Smooth muscle cell (in vitro differentiated cells): ENCODE measurements at regions not wholly inside any gene's neighbourhood (a gene's known extent, or its start where the extent isn't known, plus 50 kb on each side); places are given as distances from the start of the nearest gene placed in this dataset.

Source experiments
- DNase-seq: peaks from one replicate; lab custom pipeline; 2025; ENCODE audit not compliant: unreplicated experiment; lab: John Stamatoyannopoulos, UW
- H2AFZ ChIP-seq: fragments of 200-600 bp; sonication (generic); 2 replicates; pipeline ENCODE4 v1.6.0; 2016; ENCODE audit warnings: antibody characterized with exemption, low read depth, mild to moderate bottlenecking
- H3F3A ChIP-seq: fragments of 200-600 bp; sonication (generic); 2 replicates; pipeline ENCODE4 v1.6.0; 2017; ENCODE audit warnings: antibody characterized with exemption, low read depth
- H3K27ac ChIP-seq: fragments of 200-600 bp; sonication (generic); 2 replicates; pipeline ENCODE4 v1.5.1; 2016; ENCODE audit warnings: low read depth, mild to moderate bottlenecking
- H3K27me3 ChIP-seq: fragments of 200-600 bp; sonication (generic); 2 replicates; pipeline ENCODE4 v1.6.1; 2016; ENCODE audit warnings: low read depth, mild to moderate bottlenecking
- H3K36me3 ChIP-seq: fragments of 200-600 bp; sonication (generic); 2 replicates; pipeline ENCODE4 v1.5.1; 2016; ENCODE audit warnings: low read depth
- H3K4me1 ChIP-seq: fragments of 200-600 bp; sonication (generic); 2 replicates; pipeline ENCODE4 v1.5.1; 2016; ENCODE audit warnings: low read depth
- H3K4me2 ChIP-seq: fragments of 200-600 bp; sonication (generic); 2 replicates; pipeline ENCODE4 v1.6.0; 2016; ENCODE audit warnings: mild to moderate bottlenecking
- H3K4me3 ChIP-seq: fragments of 200-600 bp; sonication (generic); 2 replicates; pipeline ENCODE4 v1.5.1; 2016; ENCODE audit warnings: mild to moderate bottlenecking
- H3K79me2 ChIP-seq: fragments of 200-600 bp; sonication (generic); 2 replicates; pipeline ENCODE4 v1.6.0; 2016; ENCODE audit warnings: low read depth, mild to moderate bottlenecking
- H3K9ac ChIP-seq: fragments of 200-600 bp; sonication (generic); 2 replicates; pipeline ENCODE4 v1.6.0; 2016; ENCODE audit warnings: low read depth
- H3K9me3 ChIP-seq: fragments of 200-600 bp; sonication (generic); replicated peaks from 2 replicates; pipeline ENCODE4 v1.5.1; 2016; ENCODE audit warnings: low read depth
- H4K20me1 ChIP-seq: fragments of 200-600 bp; sonication (generic); 2 replicates; pipeline ENCODE4 v1.6.0; 2016; ENCODE audit warnings: low read depth
- CTCF ChIP-seq: fragments of 200-600 bp; sonication (generic); IDR thresholded peaks from 2 replicates; pipeline ENCODE4 v1.5.1; 2017; ENCODE audit warnings: borderline replicate concordance, mild to moderate bottlenecking, antibody characterized with exemption; ENCODE audit not compliant: insufficient read depth, poor library complexity, severe bottlenecking
- WGBS: methylation state at CpG from one replicate; pipeline ENCODE4 v1.1.7; 2016; ENCODE audit warnings: low lambda C conversion rate; 5-methylcytosine and 5-hydroxymethylcytosine counted together

GRCh38 chr2:144925886-144926285 lies 406.0 kb upstream of the ZEB2 start:
- WGBS: 43% methylated on average over 4 of the region's 4 CpGs
- TF ChIP-seq CTCF: no peak
- peaks cover 8% of the 10 kb centered on the region for H3F3A ChIP-seq
- H3K27ac ChIP-seq: no peak overlapping the region
- H3K9me3 ChIP-seq: peaks cover 14% of the 10 kb centered on the region
- no peaks in the 10 kb centered on the region for H3K79me2 ChIP-seq
- H4K20me1 ChIP-seq: no peaks in the 10 kb centered on the region
- H3K4me1 ChIP-seq: peaks cover 3% of the 10 kb centered on the region
- no peak for DNase-seq
- no peaks in the 10 kb centered on the region for H3K27me3 ChIP-seq
- peaks cover 4% of the 10 kb centered on the region for H3K36me3 ChIP-seq
- H3K4me3 ChIP-seq: no peak overlapping the region
- H3K9ac ChIP-seq: no peak overlapping the region
- no peak overlapping the region for H3K4me2 ChIP-seq
- no peak overlapping the region for H2AFZ ChIP-seq

GRCh38 chr2:144924827-144925226 lies 404.9 kb upstream of the ZEB2 start:
- no peak overlapping the region for H3K4me2 ChIP-seq
- no peak for DNase-seq
- peaks cover 14% of the 10 kb centered on the region for H3F3A ChIP-seq
- H3K9me3 ChIP-seq: peaks cover 14% of the 10 kb centered on the region
- no peak overlapping the region for H3K4me3 ChIP-seq
- no peaks in the 10 kb centered on the region for H3K27me3 ChIP-seq
- H3K9ac ChIP-seq: no peak overlapping the region
- H3K79me2 ChIP-seq: no peaks in the 10 kb centered on the region
- TF ChIP-seq CTCF: no peak
- peaks cover 4% of the 10 kb centered on the region for H3K36me3 ChIP-seq
- no peak overlapping the region for H2AFZ ChIP-seq
- H4K20me1 ChIP-seq: no peaks in the 10 kb centered on the region
- H3K4me1 ChIP-seq: peaks cover 8% of the 10 kb centered on the region
- no peak overlapping the region for H3K27ac ChIP-seq

- H3K79me2 ChIP-seq: no peaks in the 10 kb centered on the region
- no peaks in the 10 kb centered on the region for H3K36me3 ChIP-seq
- no peaks in the 10 kb centered on the region for H4K20me1 ChIP-seq
- H2AFZ ChIP-seq: no peak overlapping the region
- peaks cover 14% of the 10 kb centered on the region for H3K9me3 ChIP-seq
- H3K4me3 ChIP-seq: no peak overlapping the region
- no peaks in the 10 kb centered on the region for H3K27me3 ChIP-seq
- peaks cover 8% of the 10 kb centered on the region for H3K4me1 ChIP-seq
- no peak for DNase-seq
- no peak for TF ChIP-seq CTCF
- no peak overlapping the region for H3K9ac ChIP-seq
- peaks cover 14% of the 10 kb centered on the region for H3F3A ChIP-seq
- WGBS: 88% methylated on average over 2 of the region's 2 CpGs
- no peak overlapping the region for H3K4me2 ChIP-seq
- H3K27ac ChIP-seq: no peak overlapping the region
Measured at GRCh38 chr2:144922519-144922918, 402.6 kb upstream of the ZEB2 start.

- Histone ChIP-seq H3K4me2 (peak overlapping the region; percentile 30), H3F3A (peaks cover 14% of the 10 kb centered on the region), H4K20me1 (no peaks in the 10 kb centered on the region), H3K27me3 (no peaks in the 10 kb centered on the region), H3K4me1 (peaks cover 8% of the 10 kb centered on the region), H3K36me3 (no peaks in the 10 kb centered on the region), H3K27ac (no peak overlapping the region), H3K9me3 (peaks cover 10% of the 10 kb centered on the region), H3K79me2 (no peaks in the 10 kb centered on the region), H3K4me3 (no peak overlapping the region), H3K9ac (no peak overlapping the region), H2AFZ (peak overlapping the region; percentile 12)
- no peak for DNase-seq
- no peak for TF ChIP-seq CTCF
- 73% methylated on average over 3 of the region's 3 CpGs for WGBS
Measured at GRCh38 chr2:144920755-144921530, 401.0 kb upstream of the ZEB2 start.
